D721Med (cell line): ENCODE measurements at regions not wholly inside any gene's neighbourhood (a gene's known extent, or its start where the extent isn't known, plus 50 kb on each side); places are given as distances from the start of the nearest gene placed in this dataset.
A peak's percentile ranks its signal among the peaks of the same experiment; 100 is the strongest.

Experiments
- DNase-seq: peaks from one replicate; pipeline ENCODE4 v3.0.0; 2011; ENCODE audit warnings: low spot score; ENCODE audit not compliant: insufficient read length
- FAIRE-seq: peaks from 2 replicates; lab custom pipeline; 2011; peaks lifted over from hg19 to GRCh38; lab: Jason Lieb, UNC
- CTCF ChIP-seq: IDR thresholded peaks from 2 replicates; pipeline ENCODE4 v1.5.1; 2012; ENCODE audit warnings: mild to moderate bottlenecking, control low read depth; ENCODE audit not compliant: insufficient read depth; ENCODE audit errors: missing control alignments

GRCh38 chr2:109702250-109702985, 88.3 kb downstream of the SOWAHC start:
- no peak for FAIRE-seq

GRCh38 chr2:109703077-109703476, 88.9 kb downstream of the SOWAHC start:
- TF ChIP-seq CTCF: no peak
- no peak for DNase-seq
- FAIRE-seq: no peak

More at GRCh38 chr2:109702250-109702985, 88.3 kb downstream of the SOWAHC start:
- DNase-seq: no peak
- TF ChIP-seq CTCF: no peak

GRCh38 chr2:109703798-109704197, 89.6 kb downstream of the SOWAHC start:
- FAIRE-seq (no peak), DNase-seq (no peak)

DNA sequence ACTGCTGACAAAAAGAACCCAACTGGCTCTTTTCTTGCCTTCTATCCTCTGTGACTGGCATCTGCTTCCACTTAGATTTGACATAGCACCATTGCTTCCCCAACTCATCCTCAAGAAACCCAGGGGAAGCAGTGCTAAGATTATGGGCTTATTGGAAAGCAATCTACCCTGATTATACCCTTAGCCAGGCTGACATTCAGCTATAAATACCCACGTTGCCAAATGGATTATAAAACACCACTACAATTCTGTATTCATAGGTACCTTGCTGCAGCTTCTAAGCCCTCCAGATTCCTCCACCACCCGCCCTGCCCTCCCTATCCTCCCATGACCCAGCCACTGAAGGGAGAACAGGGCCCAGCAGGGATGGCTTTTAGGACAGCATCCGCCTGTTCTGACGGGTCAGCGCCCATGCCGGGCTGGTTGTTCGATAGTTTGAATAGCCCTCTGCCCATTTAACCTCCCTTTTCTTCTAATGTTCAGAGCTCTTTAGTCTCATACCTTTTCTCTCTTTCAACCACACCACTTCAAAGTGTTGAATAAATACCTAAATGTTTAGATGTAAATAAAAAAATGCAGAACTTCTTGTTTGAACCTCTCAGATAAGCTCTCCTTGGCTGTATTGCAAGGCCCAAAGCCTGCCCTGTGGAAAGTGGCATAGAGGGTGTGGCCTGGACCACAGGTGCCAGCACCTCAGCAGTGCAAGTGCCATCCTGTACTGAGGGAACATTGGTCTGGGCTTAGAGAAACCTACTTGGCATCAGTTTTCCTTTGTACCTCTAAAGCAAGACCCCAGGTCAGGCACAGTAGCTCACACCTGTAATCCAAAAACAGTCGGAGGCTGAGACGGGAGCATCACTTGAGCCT, 86.6 kb upstream of the RGPD5 start:
- no peak for FAIRE-seq
- peak; percentile 72 for DNase-seq
- no peak for TF ChIP-seq CTCF

More at GRCh38 chr2:109703798-109704197, 89.6 kb downstream of the SOWAHC start:
- TF ChIP-seq CTCF: no peak

DNA sequence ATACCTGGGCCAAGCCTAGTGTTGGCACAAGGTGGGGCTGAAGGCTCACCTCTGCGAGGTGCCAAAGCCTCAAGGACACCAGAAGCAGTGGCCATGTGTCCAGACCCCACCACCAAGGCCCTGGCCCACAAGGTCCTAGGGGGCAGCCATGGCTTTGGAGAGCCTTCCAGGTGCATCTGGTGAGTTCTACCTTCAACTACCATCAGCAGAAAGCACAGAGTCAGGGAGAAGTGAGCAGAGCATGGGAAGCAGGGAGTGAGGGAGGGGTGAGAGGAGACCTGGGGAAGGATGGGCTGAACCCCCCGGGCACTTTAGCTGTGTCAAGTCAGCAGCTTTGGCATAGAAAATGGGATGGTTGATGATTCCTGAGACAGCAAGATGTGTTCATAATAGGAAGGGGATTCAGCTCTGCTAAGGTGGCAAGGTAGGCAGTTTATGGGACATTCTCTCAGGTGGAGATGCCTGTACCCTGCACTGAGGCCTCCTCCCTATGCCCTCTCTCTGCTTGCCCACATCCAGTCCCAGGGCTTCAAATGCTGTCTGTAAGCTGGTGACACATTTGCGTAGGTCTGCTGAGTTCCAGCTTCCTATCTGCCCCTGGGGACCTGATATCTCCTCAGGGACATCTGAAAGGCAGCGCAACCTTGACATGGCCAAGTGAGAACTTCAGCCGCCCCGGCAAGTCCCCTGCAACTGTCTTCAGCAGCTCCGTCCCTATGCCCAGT, 83.4 kb upstream of the RGPD5 start:
- FAIRE-seq (no peak), DNase-seq (no peak)
- TF ChIP-seq CTCF: no peak

GRCh38 chr2:109711230-109712122, 82.6 kb upstream of the RGPD5 start:
- FAIRE-seq (no peak), DNase-seq (no peak)
- TF ChIP-seq CTCF: no peak
